RWPE2 (cell line): ENCODE measurements at regions not wholly inside any gene's neighbourhood (a gene's known extent, or its start where the extent isn't known, plus 50 kb on each side); places are given as distances from the start of the nearest gene placed in this dataset.

Experiments used
- ATAC-seq: fragments of 200-7000 bp; cut with Tn5 transposase; 3 replicates; pipeline ENCODE4 v1.9.1; 2021; ENCODE audit warnings: low read depth
- DNase-seq: peaks from one replicate; pipeline ENCODE4 v3.0.0-alpha.2; 2020; ENCODE audit warnings: low spot score
- H3K27ac ChIP-seq: fragments of 450-650 bp; 2 replicates; pipeline ENCODE4 v1.5.1; 2017; ENCODE audit warnings: mild to moderate bottlenecking; ENCODE audit not compliant: poor library complexity, severe bottlenecking
- H3K27me3 ChIP-seq: fragments of 250-450 bp; sonication (Bioruptor Pico); 2 replicates; pipeline ENCODE4 v1.5.1; 2021; ENCODE audit warnings: mild to moderate bottlenecking, moderate library complexity; ENCODE audit not compliant: insufficient read depth, poor library complexity, severe bottlenecking
- H3K36me3 ChIP-seq: fragments of 250-450 bp; sonication (Bioruptor Pico); 2 replicates; pipeline ENCODE4 v1.5.1; 2020; ENCODE audit warnings: low read depth, mild to moderate bottlenecking, moderate library complexity
- H3K4me1 ChIP-seq: fragments of 250-450 bp; sonication (Bioruptor Pico); 2 replicates; pipeline ENCODE4 v1.5.1; 2021; ENCODE audit warnings: mild to moderate bottlenecking, moderate library complexity; ENCODE audit not compliant: insufficient read depth, poor library complexity, severe bottlenecking
- H3K4me3 ChIP-seq: fragments of 250-450 bp; sonication (Bioruptor Pico); 2 replicates; pipeline ENCODE4 v1.5.1; 2021; ENCODE audit warnings: mild to moderate bottlenecking, moderate library complexity; ENCODE audit not compliant: severe bottlenecking
- H3K9me3 ChIP-seq: fragments of 250-450 bp; sonication (Bioruptor Pico); 2 replicates; pipeline ENCODE4 v1.5.1; 2021; ENCODE audit warnings: mild to moderate bottlenecking, moderate library complexity; ENCODE audit not compliant: severe bottlenecking
- CTCF ChIP-seq: fragments of 450-650 bp; IDR thresholded peaks from one replicate; pipeline ENCODE4 v1.5.1; 2017; ENCODE audit warnings: mild to moderate bottlenecking, moderate library complexity; ENCODE audit not compliant: poor library complexity, severe bottlenecking

- H3K4me3 ChIP-seq = no peak overlapping the region
- no peaks in the 10 kb centered on the region for H3K36me3 ChIP-seq
- H3K9me3 ChIP-seq = no peaks in the 10 kb centered on the region
- ATAC-seq = no peak
- no peaks in the 10 kb centered on the region for H3K4me1 ChIP-seq
- H3K27me3 ChIP-seq = no peaks in the 10 kb centered on the region
- TF ChIP-seq CTCF = no peak
- no peak overlapping the region for H3K27ac ChIP-seq
- DNase-seq = no peak
These were observed 485.1 kb upstream of the SETBP1 start for GRCh38 chr18:44195394-44196140.

GRCh38 chr18:44197832-44198611, 482.7 kb upstream of the SETBP1 start:
- H3K4me3 ChIP-seq = no peak overlapping the region
- H3K27me3 ChIP-seq = no peaks in the 10 kb centered on the region
- no peak for TF ChIP-seq CTCF
- H3K36me3 ChIP-seq = no peaks in the 10 kb centered on the region
- no peak overlapping the region for H3K27ac ChIP-seq
- DNase-seq (no peak), ATAC-seq (no peak)
- no peaks in the 10 kb centered on the region for H3K4me1 ChIP-seq
- no peaks in the 10 kb centered on the region for H3K9me3 ChIP-seq

GRCh38 chr18:44198612-44199284, 481.9 kb upstream of the SETBP1 start:
- H3K36me3 ChIP-seq = no peaks in the 10 kb centered on the region
- peak; percentile 52; the same call in 1 of the 3 replicates for ATAC-seq
- H3K4me1 ChIP-seq = no peaks in the 10 kb centered on the region
- no peak overlapping the region for H3K4me3 ChIP-seq
- no peak overlapping the region for H3K27ac ChIP-seq
- no peaks in the 10 kb centered on the region for H3K9me3 ChIP-seq
- no peak for DNase-seq
- H3K27me3 ChIP-seq = no peaks in the 10 kb centered on the region
- TF ChIP-seq CTCF = no peak

- no peak for ATAC-seq
- H3K4me1 ChIP-seq = no peaks in the 10 kb centered on the region
- no peak overlapping the region for H3K27ac ChIP-seq
- DNase-seq = no peak
- H3K27me3 ChIP-seq = no peaks in the 10 kb centered on the region
- H3K9me3 ChIP-seq = no peaks in the 10 kb centered on the region
- H3K4me3 ChIP-seq = no peak overlapping the region
- no peak for TF ChIP-seq CTCF
- H3K36me3 ChIP-seq = no peaks in the 10 kb centered on the region
These were observed 467.4 kb upstream of the SETBP1 start for GRCh38 chr18:44213293-44213692.
